ENCODE measurements at regions not wholly inside any gene's neighbourhood (a gene's known extent, or its start where the extent isn't known, plus 50 kb on each side); places are given as distances from the start of the nearest gene placed in this dataset.

DNA sequence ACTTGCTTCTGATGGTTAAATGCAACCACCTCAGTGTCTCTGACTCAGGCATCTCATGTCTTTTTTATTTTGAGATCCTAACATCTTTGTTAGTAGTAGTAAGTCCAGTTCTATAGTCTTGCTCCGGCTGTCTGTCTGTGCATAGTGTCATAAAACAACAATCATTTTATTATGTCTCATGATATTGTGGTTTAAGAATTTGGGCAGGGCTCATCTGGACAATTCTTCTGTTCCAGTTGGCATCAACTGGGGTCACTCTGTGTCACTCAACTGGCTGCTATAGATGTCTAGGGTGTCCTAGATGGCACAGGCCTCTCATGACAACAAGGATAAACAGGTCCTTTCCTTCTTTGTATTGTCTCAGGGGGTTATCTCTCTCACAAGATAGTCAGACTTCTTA lies 299.6 kb upstream of the ZNF521 start:
- TF ChIP-seq EZH2 (IDR thresholded peaks at IDR 0.05; ENCODE audit: borderline replicate concordance, low read depth, low read length, poor library complexity, severe bottlenecking): no peak
- TF ChIP-seq, protein P1, sequence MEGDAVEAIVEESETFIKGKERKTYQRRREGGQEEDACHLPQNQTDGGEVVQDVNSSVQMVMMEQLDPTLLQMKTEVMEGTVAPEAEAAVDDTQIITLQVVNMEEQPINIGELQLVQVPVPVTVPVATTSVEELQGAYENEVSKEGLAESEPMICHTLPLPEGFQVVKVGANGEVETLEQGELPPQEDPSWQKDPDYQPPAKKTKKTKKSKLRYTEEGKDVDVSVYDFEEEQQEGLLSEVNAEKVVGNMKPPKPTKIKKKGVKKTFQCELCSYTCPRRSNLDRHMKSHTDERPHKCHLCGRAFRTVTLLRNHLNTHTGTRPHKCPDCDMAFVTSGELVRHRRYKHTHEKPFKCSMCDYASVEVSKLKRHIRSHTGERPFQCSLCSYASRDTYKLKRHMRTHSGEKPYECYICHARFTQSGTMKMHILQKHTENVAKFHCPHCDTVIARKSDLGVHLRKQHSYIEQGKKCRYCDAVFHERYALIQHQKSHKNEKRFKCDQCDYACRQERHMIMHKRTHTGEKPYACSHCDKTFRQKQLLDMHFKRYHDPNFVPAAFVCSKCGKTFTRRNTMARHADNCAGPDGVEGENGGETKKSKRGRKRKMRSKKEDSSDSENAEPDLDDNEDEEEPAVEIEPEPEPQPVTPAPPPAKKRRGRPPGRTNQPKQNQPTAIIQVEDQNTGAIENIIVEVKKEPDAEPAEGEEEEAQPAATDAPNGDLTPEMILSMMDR (conservative IDR thresholded peaks at IDR 0.05; ENCODE audit: low read depth, low read length): no peak

Data from A673 (cell line).